Neural crest cell (in vitro differentiated cells): ENCODE measurements at regions not wholly inside any gene's neighbourhood (a gene's known extent, or its start where the extent isn't known, plus 50 kb on each side); places are given as distances from the start of the nearest gene placed in this dataset.

Experiments used
- DNase-seq: peaks from one replicate; pipeline ENCODE4 v3.0.0; 2021; ENCODE audit warnings: low read depth, mixed read lengths, low spot score
- H3K27ac Mint-ChIP-seq: one replicate; pipeline ENCODE4 v1.8.0; 2021; ENCODE audit warnings: mild to moderate bottlenecking, mixed read lengths; ENCODE audit not compliant: unreplicated experiment
- H3K27me3 Mint-ChIP-seq: 2 replicates; pipeline ENCODE4 v1.8.0; 2021; ENCODE audit warnings: low read depth, mild to moderate bottlenecking, mixed read lengths
- H3K36me3 Mint-ChIP-seq: 2 replicates; pipeline ENCODE4 v1.8.0; 2021; ENCODE audit warnings: low read depth, mild to moderate bottlenecking, mixed read lengths
- H3K4me1 Mint-ChIP-seq: 2 replicates; pipeline ENCODE4 v1.8.0; 2021; ENCODE audit warnings: mixed read lengths
- H3K4me3 Mint-ChIP-seq: one replicate; pipeline ENCODE4 v1.8.0; 2021; ENCODE audit warnings: mild to moderate bottlenecking, mixed read lengths
- H3K9me3 Mint-ChIP-seq: 2 replicates; pipeline ENCODE4 v1.8.0; 2021; ENCODE audit warnings: mixed read lengths
- TF ChIP-seq, protein P1 (sequence below): fragments of 200-600 bp; sonication (generic); conservative IDR thresholded peaks from 2 replicates; pipeline ENCODE4 v1.5.0; 2021; ENCODE audit warnings: antibody characterized with exemption, mild to moderate bottlenecking

DNA sequence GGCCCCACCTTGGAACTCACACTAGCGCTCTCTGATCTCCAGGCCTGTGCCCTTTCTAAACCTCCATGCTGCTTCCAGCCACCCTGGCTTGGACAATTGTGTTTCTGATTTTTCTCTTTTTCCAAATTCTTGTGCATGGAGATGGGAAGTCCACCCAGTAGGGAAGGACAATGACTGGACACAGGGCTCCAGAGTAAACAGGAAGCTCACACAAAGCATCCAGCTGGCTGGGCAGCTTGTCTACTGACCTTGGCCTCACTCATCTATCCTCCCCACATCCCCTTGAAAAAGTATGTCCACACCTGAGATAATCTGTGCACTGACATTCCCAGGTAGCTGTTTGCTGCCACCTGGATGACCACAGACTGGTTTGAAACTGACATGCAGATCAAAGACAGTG is 331.2 kb upstream of the MAF start:
- Mint-ChIP-seq H3K4me1 (peaks cover 22% of the 10 kb centered on the region), H3K36me3 (no peaks in the 10 kb centered on the region), H3K27ac (no peak overlapping the region), H3K4me3 (no peak overlapping the region), H3K9me3 (peaks cover 6% of the 10 kb centered on the region), H3K27me3 (peaks cover 3% of the 10 kb centered on the region)
- TF ChIP-seq, protein P1, sequence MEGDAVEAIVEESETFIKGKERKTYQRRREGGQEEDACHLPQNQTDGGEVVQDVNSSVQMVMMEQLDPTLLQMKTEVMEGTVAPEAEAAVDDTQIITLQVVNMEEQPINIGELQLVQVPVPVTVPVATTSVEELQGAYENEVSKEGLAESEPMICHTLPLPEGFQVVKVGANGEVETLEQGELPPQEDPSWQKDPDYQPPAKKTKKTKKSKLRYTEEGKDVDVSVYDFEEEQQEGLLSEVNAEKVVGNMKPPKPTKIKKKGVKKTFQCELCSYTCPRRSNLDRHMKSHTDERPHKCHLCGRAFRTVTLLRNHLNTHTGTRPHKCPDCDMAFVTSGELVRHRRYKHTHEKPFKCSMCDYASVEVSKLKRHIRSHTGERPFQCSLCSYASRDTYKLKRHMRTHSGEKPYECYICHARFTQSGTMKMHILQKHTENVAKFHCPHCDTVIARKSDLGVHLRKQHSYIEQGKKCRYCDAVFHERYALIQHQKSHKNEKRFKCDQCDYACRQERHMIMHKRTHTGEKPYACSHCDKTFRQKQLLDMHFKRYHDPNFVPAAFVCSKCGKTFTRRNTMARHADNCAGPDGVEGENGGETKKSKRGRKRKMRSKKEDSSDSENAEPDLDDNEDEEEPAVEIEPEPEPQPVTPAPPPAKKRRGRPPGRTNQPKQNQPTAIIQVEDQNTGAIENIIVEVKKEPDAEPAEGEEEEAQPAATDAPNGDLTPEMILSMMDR: no peak
- no peak for DNase-seq

GRCh38 chr16:79929260-79929965 is 328.9 kb upstream of the MAF start:
- H3K27me3 Mint-ChIP-seq: peaks cover 3% of the 10 kb centered on the region
- no peak overlapping the region for H3K4me3 Mint-ChIP-seq
- H3K4me1 Mint-ChIP-seq: peaks cover 22% of the 10 kb centered on the region
- H3K36me3 Mint-ChIP-seq: no peaks in the 10 kb centered on the region
- H3K9me3 Mint-ChIP-seq: peaks cover 6% of the 10 kb centered on the region
- no peak for DNase-seq
- TF ChIP-seq, protein P1: no peak
- H3K27ac Mint-ChIP-seq: no peak overlapping the region

DNA sequence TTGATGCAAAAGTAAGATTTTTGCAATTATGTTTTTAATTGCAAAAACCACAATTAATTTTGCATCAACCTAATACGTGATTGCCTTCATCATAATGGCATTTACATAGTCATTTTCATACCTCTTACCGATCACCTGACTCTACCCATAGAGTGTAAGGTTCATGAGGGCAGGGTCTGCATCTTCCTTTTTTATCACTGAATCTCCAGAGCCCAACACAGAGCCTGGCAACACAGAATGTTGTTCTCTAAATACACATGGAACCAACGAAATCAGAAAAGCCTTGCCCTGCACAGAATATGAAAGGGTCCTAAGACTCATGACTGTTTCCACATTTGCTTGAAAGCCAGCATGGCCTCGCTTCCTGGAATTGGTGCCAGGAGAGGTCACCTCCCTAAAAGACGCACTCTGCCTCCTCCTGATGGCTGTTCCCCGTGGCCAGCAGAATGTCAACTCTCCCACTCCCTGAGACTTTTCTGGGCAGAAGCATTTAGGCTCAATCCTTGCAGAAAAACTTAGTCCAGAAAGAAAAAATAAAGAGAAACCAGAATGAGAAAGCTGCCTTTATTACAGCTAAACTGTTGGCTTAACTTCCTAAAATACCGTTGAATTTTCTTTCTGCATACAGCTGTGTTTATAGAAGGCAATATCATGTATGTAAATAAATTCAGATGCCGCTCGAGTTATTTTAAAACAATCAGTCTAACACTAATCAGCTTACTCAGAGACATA is 327.8 kb upstream of the MAF start:
- Mint-ChIP-seq H3K9me3 (peaks cover 6% of the 10 kb centered on the region), H3K27ac (no peak overlapping the region), H3K27me3 (peaks cover 3% of the 10 kb centered on the region), H3K4me3 (no peak overlapping the region), H3K36me3 (no peaks in the 10 kb centered on the region), H3K4me1 (peaks cover 12% of the 10 kb centered on the region)
- DNase-seq: no peak
- TF ChIP-seq, protein P1: no peak

GRCh38 chr16:79926451-79927205 is 326.1 kb upstream of the MAF start:
- H3K4me1 Mint-ChIP-seq: no peaks in the 10 kb centered on the region
- H3K27ac Mint-ChIP-seq: no peak overlapping the region
- TF ChIP-seq, protein P1: no peak
- peaks cover 6% of the 10 kb centered on the region for H3K9me3 Mint-ChIP-seq
- no peak overlapping the region for H3K4me3 Mint-ChIP-seq
- H3K36me3 Mint-ChIP-seq: no peaks in the 10 kb centered on the region
- DNase-seq: no peak
- H3K27me3 Mint-ChIP-seq: peaks cover 3% of the 10 kb centered on the region

DNA sequence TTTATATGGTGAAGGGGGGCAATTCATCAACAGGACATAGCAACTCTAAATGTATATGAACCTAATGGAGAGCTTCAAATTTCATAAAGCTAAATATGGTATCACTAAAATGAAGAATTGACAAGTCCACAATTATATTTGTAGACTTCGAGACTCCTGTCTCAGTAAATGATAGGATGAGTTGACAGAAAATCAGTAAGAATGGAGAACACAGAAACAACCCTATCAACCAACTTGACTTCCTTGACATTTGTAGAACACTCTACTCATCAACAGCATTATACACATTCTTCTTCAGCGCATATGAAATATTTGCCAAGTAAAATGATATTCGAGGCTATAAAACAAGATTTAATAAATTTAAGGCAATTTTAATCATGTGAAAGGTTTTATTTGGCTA is 322.9 kb upstream of the MAF start:
- Mint-ChIP-seq H3K9me3 (no peaks in the 10 kb centered on the region), H3K4me3 (no peak overlapping the region), H3K27me3 (no peaks in the 10 kb centered on the region), H3K4me1 (peaks cover 10% of the 10 kb centered on the region), H3K27ac (no peak overlapping the region), H3K36me3 (no peaks in the 10 kb centered on the region)
- DNase-seq: no peak
- TF ChIP-seq, protein P1: no peak
